ENCODE measurements at regions not wholly inside any gene's neighbourhood (a gene's known extent, or its start where the extent isn't known, plus 50 kb on each side); places are given as distances from the start of the nearest gene placed in this dataset.

- no peak overlapping the region for H3K4me3 ChIP-seq (ENCODE audit: low read depth, low read length)
- peaks cover 20% of the 10 kb centered on the region for H3K4me1 ChIP-seq (ENCODE audit: control insufficient read depth, insufficient read depth, low read length, unreplicated experiment)
- H3K79me2 ChIP-seq (ENCODE audit: control insufficient read depth, insufficient read depth, low read length, unreplicated experiment) = no peaks in the 10 kb centered on the region
- H2AFZ ChIP-seq (ENCODE audit: low read length, unreplicated experiment) = no peak overlapping the region
- no peaks in the 10 kb centered on the region for H3K36me3 ChIP-seq (ENCODE audit: insufficient read depth, low read length)
- H3K27me3 ChIP-seq (ENCODE audit: insufficient read depth, low read length) = no peaks in the 10 kb centered on the region
- H3K27ac ChIP-seq (ENCODE audit: low read depth, low read length) = no peak overlapping the region
Observed at GRCh38 chr10:58014436-58014835, 253.3 kb downstream of the IPMK start.

DNA sequence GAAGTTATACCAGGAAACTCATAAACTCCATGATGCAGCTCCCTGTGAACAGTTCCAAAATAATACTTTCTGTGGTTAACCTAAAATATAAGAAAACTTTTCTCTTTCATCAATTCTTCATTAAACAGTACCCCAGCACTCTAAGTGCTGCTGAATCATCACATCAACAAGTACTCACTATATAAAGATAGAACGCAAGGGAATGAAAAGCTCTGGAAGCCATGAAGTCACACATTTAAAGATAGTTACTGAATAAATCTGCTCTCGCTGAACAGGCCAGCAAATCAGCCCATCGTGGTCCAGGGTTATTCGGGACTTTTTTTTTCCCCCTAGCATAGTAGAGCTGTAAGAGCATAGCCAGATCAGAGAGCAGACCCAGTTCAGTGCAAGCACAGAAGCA, 254.3 kb downstream of the IPMK start:
- Histone ChIP-seq H3K4me3 (ENCODE audit: low read depth, low read length) (no peak overlapping the region), H2AFZ (ENCODE audit: low read length, unreplicated experiment) (no peak overlapping the region), H3K27ac (ENCODE audit: low read depth, low read length) (no peak overlapping the region), H3K4me1 (ENCODE audit: control insufficient read depth, insufficient read depth, low read length, unreplicated experiment) (peaks cover 14% of the 10 kb centered on the region), H3K36me3 (ENCODE audit: insufficient read depth, low read length) (no peaks in the 10 kb centered on the region), H3K27me3 (ENCODE audit: insufficient read depth, low read length) (no peaks in the 10 kb centered on the region), H3K79me2 (ENCODE audit: control insufficient read depth, insufficient read depth, low read length, unreplicated experiment) (no peaks in the 10 kb centered on the region)

DNA sequence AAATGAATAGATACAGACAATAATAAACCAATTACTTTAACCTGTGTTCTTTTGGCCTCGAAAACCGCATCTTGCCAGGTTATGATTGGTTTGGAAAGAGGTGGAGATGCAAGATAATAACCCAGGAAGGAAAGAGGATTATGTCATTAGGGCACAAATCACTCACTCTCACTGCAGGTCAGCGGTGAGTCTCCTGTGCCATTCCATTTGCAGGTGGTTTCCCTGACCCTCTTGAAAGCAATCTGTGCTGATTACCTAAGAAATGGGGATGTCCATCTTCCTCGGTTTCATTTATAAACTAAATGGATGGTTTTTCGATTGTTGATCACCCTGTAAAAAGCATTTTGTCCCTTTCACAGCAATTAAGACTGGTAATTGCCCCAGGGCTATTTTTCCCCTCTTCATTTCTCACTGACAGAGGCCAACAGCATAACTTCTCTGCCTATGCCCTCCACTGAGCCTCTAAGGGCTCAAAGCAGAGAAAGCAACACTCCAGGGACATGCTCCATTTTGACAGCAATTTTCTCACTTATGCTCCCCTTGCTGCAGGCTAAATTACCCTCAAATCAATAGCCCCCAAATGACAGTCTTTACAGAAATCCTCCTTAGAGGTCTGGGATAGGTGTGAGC, 257.5 kb downstream of the IPMK start:
- no peak overlapping the region for H3K27ac ChIP-seq (ENCODE audit: low read depth, low read length)
- no peaks in the 10 kb centered on the region for H3K4me1 ChIP-seq (ENCODE audit: control insufficient read depth, insufficient read depth, low read length, unreplicated experiment)
- H3K4me3 ChIP-seq (ENCODE audit: low read depth, low read length) = no peak overlapping the region
- no peaks in the 10 kb centered on the region for H3K36me3 ChIP-seq (ENCODE audit: insufficient read depth, low read length)
- H3K79me2 ChIP-seq (ENCODE audit: control insufficient read depth, insufficient read depth, low read length, unreplicated experiment) = no peaks in the 10 kb centered on the region
- H3K27me3 ChIP-seq (ENCODE audit: insufficient read depth, low read length) = no peaks in the 10 kb centered on the region
- H2AFZ ChIP-seq (ENCODE audit: low read length, unreplicated experiment) = no peak overlapping the region

GRCh38 chr10:58003945-58004344, 263.7 kb downstream of the IPMK start:
- H3K4me3 ChIP-seq (ENCODE audit: low read depth, low read length) = no peak overlapping the region
- H3K79me2 ChIP-seq (ENCODE audit: control insufficient read depth, insufficient read depth, low read length, unreplicated experiment) = no peaks in the 10 kb centered on the region
- no peak overlapping the region for H3K27ac ChIP-seq (ENCODE audit: low read depth, low read length)
- no peaks in the 10 kb centered on the region for H3K27me3 ChIP-seq (ENCODE audit: insufficient read depth, low read length)
- H3K36me3 ChIP-seq (ENCODE audit: insufficient read depth, low read length) = no peaks in the 10 kb centered on the region
- no peak overlapping the region for H2AFZ ChIP-seq (ENCODE audit: low read length, unreplicated experiment)
- no peaks in the 10 kb centered on the region for H3K4me1 ChIP-seq (ENCODE audit: control insufficient read depth, insufficient read depth, low read length, unreplicated experiment)

DNA sequence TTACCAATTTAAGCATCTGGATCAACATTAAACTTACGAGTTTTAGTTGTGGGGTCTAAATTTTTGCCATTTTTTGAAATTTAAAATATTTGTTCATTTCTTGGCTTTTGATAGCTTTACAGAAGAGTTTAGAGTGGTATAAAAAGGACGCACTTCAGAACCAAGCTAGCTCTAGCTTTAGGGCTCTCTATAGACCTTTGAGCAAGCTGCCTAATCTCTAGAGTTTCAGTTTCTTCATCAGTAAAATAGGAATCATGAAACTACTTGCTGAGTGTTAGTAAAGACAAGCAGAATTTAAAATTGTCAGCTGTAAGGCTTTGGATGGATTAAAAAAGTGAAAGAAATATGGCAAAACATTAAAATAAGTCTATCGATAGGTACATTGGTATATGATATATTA, 266.5 kb downstream of the IPMK start:
- Histone ChIP-seq H2AFZ (ENCODE audit: low read length, unreplicated experiment) (no peak overlapping the region), H3K36me3 (ENCODE audit: insufficient read depth, low read length) (no peaks in the 10 kb centered on the region), H3K4me3 (ENCODE audit: low read depth, low read length) (no peak overlapping the region), H3K27ac (ENCODE audit: low read depth, low read length) (no peak overlapping the region), H3K4me1 (ENCODE audit: control insufficient read depth, insufficient read depth, low read length, unreplicated experiment) (no peaks in the 10 kb centered on the region), H3K27me3 (ENCODE audit: insufficient read depth, low read length) (no peaks in the 10 kb centered on the region), H3K79me2 (ENCODE audit: control insufficient read depth, insufficient read depth, low read length, unreplicated experiment) (no peaks in the 10 kb centered on the region)

DNA sequence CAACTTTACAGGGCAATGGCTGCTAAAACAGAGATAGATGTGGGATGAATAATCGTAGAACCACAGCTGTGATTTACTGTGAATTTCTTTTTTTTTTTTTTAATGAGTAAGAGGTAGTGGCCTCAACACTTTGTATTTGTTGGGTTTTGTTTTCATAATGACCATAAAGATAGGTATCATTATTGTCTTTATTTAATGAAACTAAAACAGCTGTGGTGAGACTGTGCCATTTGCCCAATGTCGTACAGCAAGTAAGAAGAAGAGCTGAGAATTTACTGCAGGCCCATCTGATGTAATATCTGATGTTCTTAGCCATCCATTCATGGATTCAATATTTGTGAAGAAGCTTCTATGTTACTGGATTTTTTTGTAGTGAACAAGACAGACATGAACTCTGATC, 271.2 kb downstream of the IPMK start:
- no peaks in the 10 kb centered on the region for H3K36me3 ChIP-seq (ENCODE audit: insufficient read depth, low read length)
- no peak overlapping the region for H3K4me3 ChIP-seq (ENCODE audit: low read depth, low read length)
- no peaks in the 10 kb centered on the region for H3K27me3 ChIP-seq (ENCODE audit: insufficient read depth, low read length)
- H3K4me1 ChIP-seq (ENCODE audit: control insufficient read depth, insufficient read depth, low read length, unreplicated experiment) = peaks cover 8% of the 10 kb centered on the region
- H3K79me2 ChIP-seq (ENCODE audit: control insufficient read depth, insufficient read depth, low read length, unreplicated experiment) = no peaks in the 10 kb centered on the region
- no peak overlapping the region for H2AFZ ChIP-seq (ENCODE audit: low read length, unreplicated experiment)
- no peak overlapping the region for H3K27ac ChIP-seq (ENCODE audit: low read depth, low read length)

DNA sequence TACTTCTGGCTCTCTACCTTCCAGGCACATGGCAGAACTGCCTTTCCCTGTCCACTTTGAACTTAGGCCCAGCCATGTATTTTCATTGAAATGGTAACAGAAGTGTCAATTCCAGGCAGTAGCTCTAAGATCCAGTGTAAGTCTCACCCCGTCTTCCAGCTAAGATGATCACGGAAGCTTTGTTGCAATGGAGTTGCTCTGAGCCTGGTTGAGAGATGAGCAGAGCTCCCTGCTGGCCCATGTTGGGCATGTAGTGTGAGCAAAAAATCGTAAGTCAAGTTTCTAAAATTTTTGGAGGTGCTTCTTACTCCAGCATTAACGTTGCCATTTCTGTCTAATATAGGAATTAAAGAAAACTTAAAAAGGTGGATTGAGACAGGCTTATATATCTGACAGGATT, 274.4 kb downstream of the IPMK start:
- peaks cover 8% of the 10 kb centered on the region for H3K4me1 ChIP-seq (ENCODE audit: control insufficient read depth, insufficient read depth, low read length, unreplicated experiment)
- no peak overlapping the region for H2AFZ ChIP-seq (ENCODE audit: low read length, unreplicated experiment)
- no peaks in the 10 kb centered on the region for H3K27me3 ChIP-seq (ENCODE audit: insufficient read depth, low read length)
- no peaks in the 10 kb centered on the region for H3K36me3 ChIP-seq (ENCODE audit: insufficient read depth, low read length)
- no peak overlapping the region for H3K4me3 ChIP-seq (ENCODE audit: low read depth, low read length)
- no peak overlapping the region for H3K27ac ChIP-seq (ENCODE audit: low read depth, low read length)
- H3K79me2 ChIP-seq (ENCODE audit: control insufficient read depth, insufficient read depth, low read length, unreplicated experiment) = no peaks in the 10 kb centered on the region

DNA sequence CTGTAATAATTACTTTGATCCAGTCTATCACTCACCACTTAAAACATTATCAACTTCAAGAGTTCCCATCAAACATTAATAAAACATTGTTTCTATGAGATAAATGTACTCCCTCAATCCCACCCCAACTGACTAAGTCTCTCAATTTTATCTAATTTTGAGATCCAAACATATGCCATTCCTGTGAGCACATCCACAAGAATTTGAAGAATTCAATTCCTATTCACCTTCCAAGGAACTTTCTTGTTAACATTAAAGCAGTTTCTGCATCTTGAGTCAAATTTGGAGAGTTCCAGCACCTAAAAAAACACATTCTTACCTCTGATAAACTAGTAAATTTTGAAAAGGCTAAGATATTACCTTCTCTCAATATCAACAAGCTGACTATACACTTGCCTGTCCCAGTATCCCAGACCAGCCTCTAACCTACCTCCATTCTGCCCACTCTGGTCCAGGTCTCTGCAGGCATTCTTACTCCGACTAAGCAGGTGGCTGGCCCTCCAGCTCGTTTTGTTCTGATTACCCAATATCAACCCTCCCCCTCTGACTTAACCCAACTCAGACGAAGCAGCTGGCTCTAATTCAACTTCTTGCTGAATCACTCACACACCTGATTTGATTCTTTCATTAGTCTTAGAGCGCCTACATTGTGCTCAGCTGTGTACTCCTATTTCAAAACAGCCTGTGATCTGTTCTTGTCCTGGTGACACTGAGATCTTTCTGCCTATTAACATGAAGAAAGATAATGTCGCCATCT, 275.2 kb downstream of the IPMK start:
- Histone ChIP-seq H2AFZ (ENCODE audit: low read length, unreplicated experiment) (no peak overlapping the region), H3K79me2 (ENCODE audit: control insufficient read depth, insufficient read depth, low read length, unreplicated experiment) (no peaks in the 10 kb centered on the region), H3K4me1 (ENCODE audit: control insufficient read depth, insufficient read depth, low read length, unreplicated experiment) (peaks cover 8% of the 10 kb centered on the region), H3K4me3 (ENCODE audit: low read depth, low read length) (no peak overlapping the region), H3K36me3 (ENCODE audit: insufficient read depth, low read length) (no peaks in the 10 kb centered on the region), H3K27me3 (ENCODE audit: insufficient read depth, low read length) (no peaks in the 10 kb centered on the region), H3K27ac (ENCODE audit: low read depth, low read length) (no peak overlapping the region)

DNA sequence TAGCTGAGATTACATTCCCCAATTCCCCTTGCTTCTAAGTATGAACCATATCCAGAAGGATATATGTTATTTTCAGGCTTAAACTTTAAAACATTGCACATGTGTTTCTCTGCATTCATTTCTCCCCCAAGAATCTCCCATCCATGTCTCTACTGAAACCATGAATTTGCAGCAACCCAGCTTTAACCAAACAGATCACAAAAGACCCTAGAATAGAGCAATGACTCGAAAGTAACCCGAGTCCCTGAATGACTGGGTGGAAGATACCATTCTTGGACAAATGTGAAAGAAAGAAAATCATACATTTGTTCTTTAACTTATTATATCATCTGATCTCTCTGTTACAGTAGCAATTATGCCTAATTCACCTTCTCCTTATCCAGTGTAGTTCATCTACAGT, 278.7 kb downstream of the IPMK start:
- Histone ChIP-seq H3K4me3 (ENCODE audit: low read depth, low read length) (no peak overlapping the region), H3K27ac (ENCODE audit: low read depth, low read length) (no peak overlapping the region), H3K4me1 (ENCODE audit: control insufficient read depth, insufficient read depth, low read length, unreplicated experiment) (peaks cover 8% of the 10 kb centered on the region), H3K36me3 (ENCODE audit: insufficient read depth, low read length) (no peaks in the 10 kb centered on the region), H3K27me3 (ENCODE audit: insufficient read depth, low read length) (no peaks in the 10 kb centered on the region), H3K79me2 (ENCODE audit: control insufficient read depth, insufficient read depth, low read length, unreplicated experiment) (no peaks in the 10 kb centered on the region), H2AFZ (ENCODE audit: low read length, unreplicated experiment) (no peak overlapping the region)

- peaks cover 6% of the 10 kb centered on the region for H3K4me1 ChIP-seq (ENCODE audit: control insufficient read depth, insufficient read depth, low read length, unreplicated experiment)
- H2AFZ ChIP-seq (ENCODE audit: low read length, unreplicated experiment) = no peak overlapping the region
- no peak overlapping the region for H3K4me3 ChIP-seq (ENCODE audit: low read depth, low read length)
- no peaks in the 10 kb centered on the region for H3K27me3 ChIP-seq (ENCODE audit: insufficient read depth, low read length)
- no peaks in the 10 kb centered on the region for H3K79me2 ChIP-seq (ENCODE audit: control insufficient read depth, insufficient read depth, low read length, unreplicated experiment)
- no peak overlapping the region for H3K27ac ChIP-seq (ENCODE audit: low read depth, low read length)
- no peaks in the 10 kb centered on the region for H3K36me3 ChIP-seq (ENCODE audit: insufficient read depth, low read length)
Observed at GRCh38 chr10:57987055-57987721, 280.5 kb downstream of the IPMK start.

- no peak overlapping the region for H2AFZ ChIP-seq (ENCODE audit: low read length, unreplicated experiment)
- peaks cover 5% of the 10 kb centered on the region for H3K4me1 ChIP-seq (ENCODE audit: control insufficient read depth, insufficient read depth, low read length, unreplicated experiment)
- H3K27ac ChIP-seq (ENCODE audit: low read depth, low read length) = no peak overlapping the region
- no peaks in the 10 kb centered on the region for H3K36me3 ChIP-seq (ENCODE audit: insufficient read depth, low read length)
- H3K27me3 ChIP-seq (ENCODE audit: insufficient read depth, low read length) = no peaks in the 10 kb centered on the region
- no peaks in the 10 kb centered on the region for H3K79me2 ChIP-seq (ENCODE audit: control insufficient read depth, insufficient read depth, low read length, unreplicated experiment)
- H3K4me3 ChIP-seq (ENCODE audit: low read depth, low read length) = no peak overlapping the region
Observed at GRCh38 chr10:57986422-57986821, 281.3 kb downstream of the IPMK start.

Measured in ACC112 (cell line).